Hematopoietic multipotent progenitor cell treated with erythropoietin and hydrocortisone succinate and interleukin-3 and kit ligand, for 6 days (in vitro differentiated cells): ENCODE measurements at regions not wholly inside any gene's neighbourhood (a gene's known extent, or its start where the extent isn't known, plus 50 kb on each side); places are given as distances from the start of the nearest gene placed in this dataset.

Experiments
- DNase-seq: peaks from one replicate; pipeline ENCODE4 v3.0.0-alpha.2; 2015

DNA sequence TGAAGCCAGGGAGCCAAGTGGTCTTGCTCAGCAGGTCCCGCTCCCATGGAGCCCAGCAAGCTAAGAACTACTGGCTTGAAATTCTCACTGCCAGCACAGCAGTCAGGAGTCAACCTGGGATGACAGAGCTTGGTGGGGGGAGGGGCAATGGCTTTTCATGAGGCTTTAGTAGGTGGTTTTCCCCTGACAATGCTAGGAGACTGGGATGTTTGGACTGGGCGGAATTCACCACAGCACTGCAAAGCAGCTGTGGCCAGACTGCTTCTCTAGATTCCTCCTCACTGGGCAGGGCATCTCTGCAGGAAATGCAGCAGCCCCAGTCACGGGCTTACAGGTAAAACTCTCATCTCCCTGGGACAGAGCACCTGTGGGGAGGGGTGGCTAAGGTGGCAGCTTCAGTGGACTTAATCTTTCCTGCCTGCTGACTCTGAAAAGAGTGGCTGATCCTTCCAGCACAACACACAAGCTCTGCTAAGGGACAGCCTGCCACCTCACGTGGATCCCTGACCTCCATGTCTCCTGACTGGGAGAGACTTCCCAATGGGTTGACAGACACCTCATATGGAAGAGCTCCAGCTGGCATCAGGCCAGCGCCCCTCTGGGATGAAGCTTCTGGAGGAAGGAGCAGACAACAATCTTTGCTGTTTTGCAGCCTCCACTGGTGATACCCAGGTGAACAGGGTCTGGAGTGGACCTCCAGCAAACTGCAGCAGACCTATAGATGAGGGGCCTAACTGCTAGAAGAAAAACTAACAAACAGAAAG, 349.7 kb upstream of the ST6GAL2 start:
- no peak for DNase-seq

GRCh38 chr2:107242811-107243210, 356.8 kb upstream of the ST6GAL2 start:
- no peak for DNase-seq

- no peak for DNase-seq
Observed at GRCh38 chr2:107248932-107249331, 363.0 kb upstream of the ST6GAL2 start.

DNA sequence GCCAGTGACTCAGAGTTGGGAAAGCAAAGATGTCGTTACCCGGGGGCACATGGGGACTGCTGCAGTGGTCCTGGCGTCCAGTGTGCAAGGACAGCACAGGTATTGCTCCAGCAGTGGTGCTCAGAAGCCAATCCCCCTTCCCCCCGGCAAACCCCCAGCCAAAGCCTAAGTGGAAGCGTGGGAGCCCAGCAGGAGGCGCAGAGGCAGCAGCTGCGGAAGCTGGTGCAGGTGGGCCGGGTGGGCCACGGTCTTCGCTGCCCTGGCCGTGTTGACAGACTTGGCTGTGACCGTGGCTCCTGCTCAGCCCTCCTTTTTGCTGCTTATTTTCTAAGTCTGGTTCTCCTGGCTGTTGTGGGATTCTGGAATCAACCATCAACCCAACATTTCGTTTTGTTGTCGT, 369.8 kb upstream of the ST6GAL2 start:
- DNase-seq: no peak

- DNase-seq: no peak
Observed at GRCh38 chr2:107258531-107259407, 372.8 kb upstream of the ST6GAL2 start.

DNA sequence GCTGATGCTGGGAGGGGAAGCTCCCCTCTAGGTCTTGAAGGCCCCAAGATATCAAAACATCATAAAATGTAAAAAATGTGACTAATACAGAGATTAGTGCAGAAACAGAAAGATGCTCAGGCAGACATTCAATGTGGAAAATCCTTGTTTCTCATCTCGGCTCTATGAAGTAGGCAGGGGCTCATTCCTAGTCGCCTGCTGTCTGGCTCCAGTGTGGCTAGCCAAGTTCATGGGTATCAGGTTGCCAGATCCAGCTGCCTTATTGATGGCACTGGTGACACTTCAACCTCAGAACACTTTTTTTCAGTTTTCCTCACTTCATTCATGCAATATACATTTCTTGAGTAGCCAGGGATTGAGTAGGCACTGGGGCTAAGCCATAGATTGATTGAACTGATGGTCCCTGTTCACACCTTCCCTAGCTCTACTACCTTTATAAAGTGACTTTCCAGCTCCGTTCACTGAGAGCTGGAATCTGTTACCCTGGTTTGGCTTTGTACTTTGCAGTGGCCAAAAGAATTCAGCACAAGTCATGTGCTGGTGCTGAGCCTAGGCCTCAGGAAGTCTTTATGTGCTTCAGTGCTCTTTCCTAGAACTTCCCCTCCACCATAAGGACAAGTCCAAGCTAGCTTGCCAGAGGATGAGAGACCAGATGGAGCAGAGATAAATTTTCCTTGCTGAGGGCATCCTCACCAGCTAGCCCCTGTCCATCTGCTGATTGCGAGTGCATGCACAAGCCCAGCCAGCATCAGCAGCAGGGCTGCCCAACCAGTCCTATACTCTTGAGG, 373.6 kb upstream of the ST6GAL2 start:
- no peak for DNase-seq

DNA sequence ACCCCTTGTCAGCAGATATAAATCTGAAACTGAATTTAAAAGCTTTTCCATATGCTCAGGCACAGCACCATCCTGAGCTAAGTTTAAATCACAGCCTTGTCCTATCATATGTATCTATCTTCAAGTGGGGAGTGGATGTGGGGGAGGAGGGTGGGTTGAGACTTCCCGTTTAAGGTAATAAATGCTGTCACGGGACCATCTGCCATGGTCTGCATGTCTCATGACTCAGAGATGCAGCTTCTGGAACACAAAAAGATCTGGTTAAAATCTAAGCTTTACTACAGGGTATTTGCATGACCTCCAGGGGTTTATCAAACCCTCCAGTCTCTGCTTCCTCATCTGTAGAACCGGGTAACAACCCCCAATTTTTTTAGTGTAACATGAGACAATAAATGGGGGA, 377.7 kb upstream of the ST6GAL2 start:
- no peak for DNase-seq

DNA sequence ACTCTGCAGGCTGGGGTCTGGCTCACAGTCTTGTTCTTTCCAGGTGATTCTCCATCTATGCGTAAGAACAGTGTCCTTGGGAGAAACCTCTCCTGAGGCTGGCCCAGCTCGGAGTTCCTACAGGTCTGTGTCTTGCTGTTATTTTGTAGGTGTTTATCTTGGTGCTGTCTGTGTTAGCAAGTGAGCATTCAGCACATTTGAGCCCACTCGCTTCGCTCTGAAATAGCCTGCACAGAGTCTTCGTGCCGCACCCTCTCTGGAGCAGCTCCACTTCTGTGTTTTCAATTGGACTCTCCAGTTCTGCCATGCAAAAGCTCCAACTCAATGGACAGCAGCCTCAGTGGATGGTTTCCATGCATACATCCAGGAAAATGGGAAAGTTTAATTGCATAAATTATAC, 378.2 kb upstream of the ST6GAL2 start:
- DNase-seq: no peak

- no peak for DNase-seq
Observed at GRCh38 chr2:107266555-107266954, 380.6 kb upstream of the ST6GAL2 start.

DNA sequence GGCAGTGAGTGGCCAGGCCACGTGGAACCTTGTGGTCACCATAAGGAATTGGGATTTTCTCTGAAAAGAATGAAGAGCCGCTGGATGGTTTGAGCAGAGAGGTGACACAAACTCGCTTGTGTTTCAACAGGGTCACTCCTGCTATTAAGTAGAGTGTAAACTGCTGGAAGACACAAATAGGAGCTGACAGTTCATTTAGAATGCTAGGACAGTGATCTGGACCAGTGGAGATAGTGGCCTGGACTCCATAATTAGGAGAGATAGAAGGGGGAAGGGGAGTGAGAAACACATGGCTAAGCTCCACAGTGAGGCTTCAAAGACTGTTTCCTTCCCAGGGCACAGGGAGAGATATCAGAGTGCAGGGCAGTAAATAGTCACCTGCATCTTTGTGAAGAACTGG, 381.1 kb upstream of the ST6GAL2 start:
- no peak for DNase-seq

DNA sequence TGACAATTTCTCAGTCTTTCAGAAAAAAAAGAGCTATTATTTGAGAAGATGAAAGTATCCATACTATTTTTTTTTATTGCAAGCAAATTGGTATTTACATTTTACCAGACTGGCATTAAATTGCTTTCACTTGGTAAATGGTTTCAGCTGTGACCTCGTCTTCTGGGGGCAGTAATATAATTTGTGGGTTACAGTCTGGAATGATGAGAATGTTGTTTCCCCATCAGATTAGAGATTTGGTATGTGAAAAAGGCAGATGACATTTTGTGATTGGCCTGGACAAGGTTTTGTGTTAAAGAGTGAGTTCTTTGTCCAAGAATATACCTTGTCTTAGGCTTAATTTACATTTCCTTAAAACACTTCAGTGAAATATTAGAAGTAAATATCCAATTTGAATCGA, 390.1 kb upstream of the ST6GAL2 start:
- no peak for DNase-seq

DNA sequence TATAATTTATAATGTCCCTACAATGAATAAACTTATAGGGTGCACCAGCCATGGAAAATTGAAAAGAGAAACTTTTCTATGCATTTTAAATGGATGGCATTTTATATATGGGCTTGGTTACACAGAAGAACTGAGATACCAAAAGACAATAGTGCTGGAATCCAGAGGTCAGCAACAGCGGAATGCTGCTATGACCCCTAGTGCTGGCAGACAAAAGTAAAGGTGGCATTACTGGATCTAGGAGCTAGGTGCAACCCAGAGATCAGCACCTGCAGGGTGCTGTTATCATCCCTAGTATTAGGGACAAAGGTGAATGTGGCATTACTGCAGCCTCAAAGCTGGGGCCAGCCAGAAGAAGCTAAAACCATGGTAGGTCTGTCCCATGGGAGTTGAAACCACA, 392.7 kb upstream of the ST6GAL2 start:
- no peak for DNase-seq

GRCh38 chr2:107281637-107282036, 395.7 kb upstream of the ST6GAL2 start:
- DNase-seq: no peak

- DNase-seq: no peak
Observed at GRCh38 chr2:107282135-107282534, 396.2 kb upstream of the ST6GAL2 start.

DNA sequence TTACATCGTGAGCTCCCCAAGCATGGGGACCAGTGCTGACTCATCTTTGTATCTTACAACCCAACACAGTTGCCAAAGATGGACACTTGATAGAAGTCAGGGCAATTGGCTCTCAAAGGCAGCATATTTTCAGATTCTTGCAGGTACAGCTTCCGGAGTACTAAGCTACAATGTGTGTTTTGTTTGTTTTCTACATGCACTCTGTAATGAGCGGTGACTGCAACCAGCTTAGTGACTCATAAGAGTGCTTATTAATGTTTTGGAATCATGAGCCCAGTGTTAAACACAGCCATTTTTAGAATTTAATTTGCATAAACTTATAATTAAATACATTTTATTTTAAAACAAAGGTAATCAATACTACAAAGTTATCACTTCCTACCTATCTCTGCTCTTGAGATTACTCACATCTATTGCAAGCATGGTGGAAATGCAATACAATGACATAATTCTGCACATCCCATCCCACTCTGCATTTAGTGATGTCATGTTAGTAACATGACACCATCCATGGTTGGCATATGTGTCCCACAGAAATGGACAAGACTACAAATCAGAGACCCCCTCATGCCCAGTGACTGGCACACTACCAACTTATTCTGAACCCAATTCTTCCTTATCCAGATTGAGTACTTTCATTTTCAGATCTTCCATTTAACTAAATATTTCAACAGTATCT, 399.8 kb upstream of the ST6GAL2 start:
- DNase-seq: no peak

- no peak for DNase-seq
Observed at GRCh38 chr2:107290041-107290440, 404.1 kb upstream of the ST6GAL2 start.

DNA sequence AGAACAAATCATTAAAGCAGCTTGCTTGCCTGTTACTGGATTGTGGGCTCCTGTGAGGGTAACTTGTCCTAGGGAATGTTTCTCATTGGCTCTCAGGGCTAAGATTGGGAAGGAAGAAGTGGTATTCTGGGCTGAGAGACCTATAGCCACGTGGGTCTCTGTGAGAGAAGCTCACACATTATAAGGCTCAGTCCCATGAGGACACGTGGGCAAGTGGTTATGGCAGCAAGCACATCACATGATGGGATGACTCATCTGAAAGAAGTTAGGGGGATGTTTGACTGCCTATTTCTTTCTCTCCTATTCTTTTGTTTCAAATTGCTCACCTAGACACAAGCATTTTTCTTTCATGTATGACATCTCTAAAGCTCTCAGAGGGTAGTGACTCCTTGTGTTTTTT, 418.0 kb upstream of the ST6GAL2 start:
- DNase-seq: peak; percentile 3

DNA sequence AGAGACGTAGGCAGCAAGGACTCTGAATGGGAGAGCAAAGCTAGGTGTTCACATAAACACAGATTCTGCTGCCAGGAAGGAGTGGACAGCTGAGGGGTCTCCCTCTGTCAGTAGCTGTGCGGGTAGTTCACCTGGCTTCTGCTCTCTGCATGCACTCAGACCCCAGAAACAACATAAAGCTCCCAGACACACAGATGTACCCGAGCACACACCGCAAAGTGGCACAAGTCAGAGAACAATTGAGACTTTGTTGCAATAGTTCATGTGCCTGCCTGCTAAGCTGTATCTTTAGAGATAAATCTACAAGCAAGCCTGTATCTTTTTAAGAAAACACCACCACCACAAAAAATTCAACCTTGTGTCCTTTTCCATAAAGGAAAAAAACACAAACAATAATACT, 420.0 kb upstream of the ST6GAL2 start:
- DNase-seq: no peak

DNA sequence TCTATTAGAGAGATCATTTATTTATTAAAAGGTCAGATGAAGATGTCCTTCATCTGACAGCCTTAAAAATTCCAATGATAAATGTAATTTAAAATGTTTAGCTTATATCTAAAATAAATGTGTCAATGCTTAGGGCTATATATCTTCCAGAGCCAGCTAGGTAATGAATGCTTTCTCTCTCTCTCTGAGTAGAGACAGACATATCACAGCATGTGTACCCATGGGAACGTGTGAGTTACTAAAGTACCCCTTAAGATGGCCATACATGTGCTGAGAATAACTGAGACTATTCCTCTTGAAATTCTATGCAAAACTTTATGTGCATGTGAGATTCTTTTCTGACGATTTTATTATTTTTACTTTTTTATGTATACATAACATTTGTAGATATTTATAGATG, 420.9 kb upstream of the ST6GAL2 start:
- DNase-seq: no peak

GRCh38 chr2:107308835-107309234, 422.9 kb upstream of the ST6GAL2 start:
- no peak for DNase-seq

GRCh38 chr2:107312240-107312639, 426.3 kb upstream of the ST6GAL2 start:
- DNase-seq: no peak

DNA sequence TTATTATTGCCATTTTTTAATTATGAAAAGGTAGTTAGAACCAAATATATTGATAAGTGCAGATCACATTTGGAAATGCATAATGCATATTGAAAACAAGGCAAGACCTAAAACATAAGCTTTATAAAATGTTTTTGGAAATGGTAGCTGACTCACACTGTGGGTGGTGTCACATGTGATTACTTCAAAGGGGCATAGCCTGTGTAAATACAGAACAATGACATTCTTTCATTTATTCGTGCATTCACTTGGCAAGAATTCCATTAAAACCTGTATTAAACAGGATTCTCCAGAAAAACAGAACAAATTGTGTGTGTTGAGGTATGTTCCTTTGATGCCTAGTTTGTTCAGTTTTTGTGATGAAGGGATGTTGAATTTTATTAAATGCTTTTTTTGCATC, 427.3 kb upstream of the ST6GAL2 start:
- DNase-seq: no peak

DNA sequence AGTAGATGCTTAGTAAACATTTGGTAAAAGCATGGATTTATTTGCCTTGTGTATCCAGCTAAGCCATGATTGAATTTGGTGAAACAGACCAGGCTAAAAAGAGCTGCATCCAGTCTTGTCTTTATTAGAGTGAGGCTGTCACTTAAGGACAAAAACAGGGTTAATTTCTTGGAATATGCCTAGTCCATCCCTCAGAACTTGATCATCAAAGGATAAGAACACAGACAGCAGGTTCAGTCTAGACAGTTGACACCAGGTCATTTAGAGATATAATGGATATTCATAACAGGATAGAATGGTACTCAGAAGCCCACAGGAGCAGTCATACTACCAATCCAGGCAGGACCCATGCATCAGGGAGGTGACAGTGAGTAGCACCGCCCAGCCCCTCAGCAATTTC, 434.9 kb upstream of the ST6GAL2 start:
- DNase-seq: no peak
